ENCODE measurements at regions not wholly inside any gene's neighbourhood (a gene's known extent, or its start where the extent isn't known, plus 50 kb on each side); places are given as distances from the start of the nearest gene placed in this dataset.

GRCh38 chr11:81920205-81920604 is 813.5 kb downstream of the FAM181B start:
- intact Hi-C loops (cut with DNase I), result no loop called here
- Histone ChIP-seq H3K27ac (no peak overlapping the region), H3K4me3 (no peak overlapping the region), H3K36me3 (no peaks in the 10 kb centered on the region), H3K27me3 (no peaks in the 10 kb centered on the region), H3K9me3 (peaks cover 0 to 6% (median 0%) of the 10 kb centered on the region in 12 donors), H3K4me1 (no peaks in the 10 kb centered on the region)
- ATAC-seq (no peak), DNase-seq (no peak)
- no peak for TF ChIP-seq POLR2A (IDR thresholded peaks at IDR 0.05)
- no peak for TF ChIP-seq CTCF (IDR thresholded peaks at IDR 0.05)

GRCh38 chr11:81916451-81916850 is 817.2 kb downstream of the FAM181B start:
- H3K27ac ChIP-seq, result no peak overlapping the region
- H3K4me3 ChIP-seq, result no peak overlapping the region
- H3K9me3 ChIP-seq, result peaks cover 0 to 6% (median 0%) of the 10 kb centered on the region in 12 donors
- WGBS, 4 donors, result 86 to 95% (median 92%) methylated on average over 1 of the region's 1 CpG
- DNase-seq (no peak), ATAC-seq (no peak)
- no peaks in the 10 kb centered on the region for H3K36me3 ChIP-seq
- H3K4me1 ChIP-seq, result no peaks in the 10 kb centered on the region
- H3K27me3 ChIP-seq, result no peaks in the 10 kb centered on the region
- TF ChIP-seq CTCF (IDR thresholded peaks at IDR 0.05) (no peak), POLR2A (IDR thresholded peaks at IDR 0.05) (no peak)
- intact Hi-C loops (cut with DNase I), result no loop called here

- DNase-seq, result no peak
- Histone ChIP-seq H3K9me3 (peaks cover 0 to 6% (median 0%) of the 10 kb centered on the region in 12 donors), H3K4me3 (no peak overlapping the region), H3K36me3 (no peaks in the 10 kb centered on the region), H3K27me3 (no peaks in the 10 kb centered on the region), H3K27ac (no peak overlapping the region), H3K4me1 (no peaks in the 10 kb centered on the region)
- intact Hi-C loops (cut with DNase I), result no loop called here
- TF ChIP-seq POLR2A (IDR thresholded peaks at IDR 0.05), result no peak
- ATAC-seq, result no peak
These were observed 818.6 kb downstream of the FAM181B start for GRCh38 chr11:81915045-81915444.

GRCh38 chr11:81913793-81914192 is 819.9 kb downstream of the FAM181B start:
- WGBS, 4 donors, result 83 to 92% (median 90%) methylated on average over 1 of the region's 1 CpG
- TF ChIP-seq CTCF (IDR thresholded peaks at IDR 0.05), result no peak
- TF ChIP-seq POLR2A (IDR thresholded peaks at IDR 0.05), result no peak
- Histone ChIP-seq H3K36me3 (no peaks in the 10 kb centered on the region), H3K27ac (no peak overlapping the region), H3K4me1 (no peaks in the 10 kb centered on the region), H3K27me3 (no peaks in the 10 kb centered on the region), H3K9me3 (peaks cover 0 to 6% (median 0%) of the 10 kb centered on the region in 12 donors), H3K4me3 (no peak overlapping the region)
- intact Hi-C loops (cut with DNase I), result no loop called here
- no peak for DNase-seq
- no peak for ATAC-seq

GRCh38 chr11:81907996-81908395 is 825.7 kb downstream of the FAM181B start:
- TF ChIP-seq CTCF (IDR thresholded peaks at IDR 0.05), result no peak
- TF ChIP-seq POLR2A (IDR thresholded peaks at IDR 0.05), result no peak
- Histone ChIP-seq H3K4me3 (no peak overlapping the region), H3K9me3 (no peaks in the 10 kb centered on the region), H3K27me3 (no peaks in the 10 kb centered on the region), H3K4me1 (no peaks in the 10 kb centered on the region), H3K27ac (no peak overlapping the region), H3K36me3 (no peaks in the 10 kb centered on the region)
- no peak for DNase-seq
- intact Hi-C loops (cut with DNase I), result no loop called here
- WGBS, 4 donors, result 29 to 45% (median 39%) methylated on average over 2 of the region's 2 CpGs
- ATAC-seq, result no peak

Measured in heart left ventricle (tissue), 16 donors.